ENCODE measurements at regions not wholly inside any gene's neighbourhood (a gene's known extent, or its start where the extent isn't known, plus 50 kb on each side); places are given as distances from the start of the nearest gene placed in this dataset.

DNA sequence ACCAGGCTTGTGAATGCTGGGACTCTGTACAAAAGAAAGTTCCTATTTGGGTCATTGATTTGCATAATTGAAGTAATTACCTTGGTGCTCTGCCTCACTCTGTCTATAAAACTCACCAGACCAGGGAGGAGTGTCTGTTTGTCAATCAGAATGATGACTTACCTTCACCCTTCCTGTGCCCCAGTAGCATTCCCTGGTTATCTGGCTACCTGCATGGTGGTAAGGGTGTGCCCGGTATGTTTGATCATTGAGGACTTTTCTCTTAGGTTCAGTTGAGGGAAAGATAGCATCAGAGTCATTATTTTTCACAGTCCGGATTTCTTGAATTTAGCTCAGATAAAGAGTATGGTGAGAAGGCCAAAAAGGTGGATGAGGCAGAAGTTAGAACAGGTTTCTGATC lies 190.0 kb downstream of the BRINP2 start:
- H2BK15ac ChIP-seq (ENCODE audit: low read depth, low read length), result no peak overlapping the region
- H4K8ac ChIP-seq (ENCODE audit: low read depth in 2 of 2, low read length in 2 of 2), result no peak overlapping the region
- H3K79me1 ChIP-seq (ENCODE audit: low read depth in 1 of 2, low read length in 2 of 2), result no peaks in the 10 kb centered on the region
- dilution Hi-C loops (cut with HindIII; ENCODE audit: low sequenced_read_pairs, unreplicated experiment) (no loop called here), intact Hi-C loops (cut with micrococcal nuclease) (no loop called here), in situ Hi-C loops (cut with MboI; ENCODE audit: low sequenced_read_pairs) (no loop called here)
- no peak overlapping the region for H3K4me3 ChIP-seq (ENCODE audit: insufficient read depth, low read depth, low read length)
- H3K36me3 ChIP-seq (ENCODE audit: control insufficient read depth, insufficient read depth, low read length), result no peaks in the 10 kb centered on the region
- no peak overlapping the region for H4K5ac ChIP-seq (ENCODE audit: low read depth, low read length)
- no peak overlapping the region for H3K14ac ChIP-seq (replicated peaks; ENCODE audit: low read depth, low read length)
- no peak overlapping the region for H4K91ac ChIP-seq (ENCODE audit: insufficient read depth, low read depth, low read length)
- DNase-seq, result no peak
- H2AK5ac ChIP-seq (ENCODE audit: low read depth, low read length), result no peak overlapping the region
- H2AK9ac ChIP-seq (replicated peaks; ENCODE audit: low read depth, low read length, poor library complexity), result no peak overlapping the region
- no peak for ATAC-seq (ENCODE audit: low read depth)
- no peak overlapping the region for H3K9ac ChIP-seq (ENCODE audit: low read depth, low read length)
- no peaks in the 10 kb centered on the region for H3K4me1 ChIP-seq (ENCODE audit: control insufficient read depth, insufficient read depth, low read length)
- H3K56ac ChIP-seq (ENCODE audit: extremely low read depth, insufficient read depth, low read length), result no peak overlapping the region
- no peak overlapping the region for H2BK5ac ChIP-seq (ENCODE audit: low read depth, low read length, poor library complexity, severe bottlenecking)
- H3K18ac ChIP-seq (ENCODE audit: low read depth, low read length), result no peak overlapping the region
- no peak overlapping the region for H3K27ac ChIP-seq (ENCODE audit: insufficient read depth, low read length)
- no peak overlapping the region for H3K4ac ChIP-seq (ENCODE audit: low read depth, low read length)
- H2AFZ ChIP-seq (replicated peaks; ENCODE audit: low read length, poor library complexity), result no peak overlapping the region
- H3K4me2 ChIP-seq (ENCODE audit: low read depth, low read length), result no peak overlapping the region
- no peaks in the 10 kb centered on the region for H4K20me1 ChIP-seq (ENCODE audit: insufficient read depth, low read length)
- TF ChIP-seq NFE2L2 (IDR thresholded peaks at IDR 0.05; ENCODE audit: low read depth, low read length) (no peak), BHLHE40 (IDR thresholded peaks at IDR 0.05; ENCODE audit: low read depth, low read length) (no peak), SMC3 (IDR thresholded peaks at IDR 0.05; ENCODE audit: low read depth, low read length) (no peak), FOS (IDR thresholded peaks at IDR 0.05; ENCODE audit: low read depth, low read length) (no peak), ELK1 (IDR thresholded peaks at IDR 0.05; ENCODE audit: borderline replicate concordance, low read depth, low read length) (no peak), RAD21 (IDR thresholded peaks at IDR 0.05; ENCODE audit: low read length) (no peak), CEBPB (IDR thresholded peaks at IDR 0.05; ENCODE audit: low read depth, low read length) (no peak), CTCF (conservative IDR thresholded peaks at IDR 0.05; ENCODE audit: low read depth, low read length) (no peak), RCOR1 (IDR thresholded peaks at IDR 0.05; ENCODE audit: insufficient replicate concordance, low read length) (no peak)
- TF ChIP-seq, protein P1, sequence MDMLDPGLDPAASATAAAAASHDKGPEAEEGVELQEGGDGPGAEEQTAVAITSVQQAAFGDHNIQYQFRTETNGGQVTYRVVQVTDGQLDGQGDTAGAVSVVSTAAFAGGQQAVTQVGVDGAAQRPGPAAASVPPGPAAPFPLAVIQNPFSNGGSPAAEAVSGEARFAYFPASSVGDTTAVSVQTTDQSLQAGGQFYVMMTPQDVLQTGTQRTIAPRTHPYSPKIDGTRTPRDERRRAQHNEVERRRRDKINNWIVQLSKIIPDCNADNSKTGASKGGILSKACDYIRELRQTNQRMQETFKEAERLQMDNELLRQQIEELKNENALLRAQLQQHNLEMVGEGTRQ (IDR thresholded peaks at IDR 0.05; ENCODE audit: low read depth, low read length), result no peak
- CTCF ChIA-PET, result interaction anchor here (1.0 kb wide), 1 partner anchor 15 kb away, joined by 3 read pairs; no protein-coding TSS in a partner anchor
- H3K27me3 ChIP-seq (ENCODE audit: control insufficient read depth, insufficient read depth, low read length), result no peaks in the 10 kb centered on the region
- no peak overlapping the region for H2BK20ac ChIP-seq (ENCODE audit: low read depth, low read length)
- H2BK120ac ChIP-seq (ENCODE audit: low read depth, low read length), result no peak overlapping the region
- no peaks in the 10 kb centered on the region for H3K9me1 ChIP-seq (ENCODE audit: insufficient read depth, low read length)
- BruUV-seq (replicated peaks), result no TSS peak
- POLR2A ChIA-PET (ENCODE audit: unreplicated experiment), result no interaction called here
- no CpG with 5 or more reads among the region's 2 CpGs for WGBS, 2 experiments (ENCODE audit: extremely low coverage in 2 of 2, insufficient read length in 1 of 2)
- H3K23ac ChIP-seq (ENCODE audit: low read depth, low read length), result no peak overlapping the region
- no peaks in the 10 kb centered on the region for H3K9me3 ChIP-seq (ENCODE audit: control insufficient read depth, insufficient read depth, low read length)
